Endodermal cell (in vitro differentiated cells): ENCODE measurements at regions not wholly inside any gene's neighbourhood (a gene's known extent, or its start where the extent isn't known, plus 50 kb on each side); places are given as distances from the start of the nearest gene placed in this dataset.
A peak's percentile ranks its signal among the peaks of the same experiment; 100 is the strongest.

Source experiments
- DNase-seq: peaks from one replicate; pipeline ENCODE4 v3.0.0-alpha.2; 2017
- H3K27ac ChIP-seq: 2 replicates; pipeline ENCODE4 v1.5.1; 2013; ENCODE audit warnings: mild to moderate bottlenecking, low read depth, low read length, moderate library complexity
- H3K27me3 ChIP-seq: 2 replicates; pipeline ENCODE4 v1.6.1; 2013; ENCODE audit warnings: mild to moderate bottlenecking, low read length, moderate library complexity; ENCODE audit not compliant: insufficient read depth, control insufficient read depth, poor library complexity, severe bottlenecking
- H3K36me3 ChIP-seq: 2 replicates; pipeline ENCODE4 v1.7.0; 2013; ENCODE audit warnings: mild to moderate bottlenecking, low read length, moderate library complexity; ENCODE audit not compliant: control insufficient read depth, insufficient read depth
- H3K4me1 ChIP-seq: one replicate; pipeline ENCODE4 v1.7.0; 2013; ENCODE audit warnings: low read length; ENCODE audit not compliant: control insufficient read depth, insufficient read depth
- H3K4me3 ChIP-seq: 2 replicates; pipeline ENCODE4 v1.5.1; 2013; ENCODE audit warnings: mild to moderate bottlenecking, low read length, moderate library complexity
- H3K9ac ChIP-seq: 2 replicates; pipeline ENCODE4 v1.6.1; 2013; ENCODE audit warnings: mild to moderate bottlenecking, low read length, moderate library complexity; ENCODE audit not compliant: poor library complexity, severe bottlenecking; ENCODE audit errors: extremely low read depth
- H3K9me3 ChIP-seq: 2 replicates; pipeline ENCODE4 v1.6.1; 2013; ENCODE audit warnings: mild to moderate bottlenecking, low read length, moderate library complexity; ENCODE audit not compliant: control insufficient read depth
- H3K27ac Mint-ChIP-seq: 2 replicates; pipeline ENCODE4 v1.8.0; 2020; ENCODE audit warnings: mixed read lengths
- H3K27me3 Mint-ChIP-seq: 2 replicates; pipeline ENCODE4 v1.8.0; 2021; ENCODE audit warnings: mild to moderate bottlenecking, mixed read lengths; ENCODE audit not compliant: insufficient read depth
- H3K36me3 Mint-ChIP-seq: 2 replicates; pipeline ENCODE4 v1.8.0; 2020; ENCODE audit warnings: low read depth, mixed read lengths
- H3K4me1 Mint-ChIP-seq: 2 replicates; pipeline ENCODE4 v1.8.0; 2020; ENCODE audit warnings: mixed read lengths
- H3K4me3 Mint-ChIP-seq: 2 replicates; pipeline ENCODE4 v1.8.0; 2020; ENCODE audit warnings: mild to moderate bottlenecking, moderate library complexity, mixed read lengths
- H3K9me3 Mint-ChIP-seq: 2 replicates; pipeline ENCODE4 v1.8.0; 2020; ENCODE audit warnings: mild to moderate bottlenecking, mixed read lengths
- WGBS, 2 experiments: methylation state at CpG; one replicate each; pipeline versions ENCODE4 v1.1.5 to v1.1.7; 2013; ENCODE audit warnings: missing lambda C conversion rate in 2 of 2, mixed read lengths in 1 of 2; ENCODE audit not compliant: insufficient coverage in 1 of 2, insufficient read length in 1 of 2; 5-methylcytosine and 5-hydroxymethylcytosine counted together
- TF ChIP-seq, protein P1 (sequence below): fragments of 200-600 bp; sonication (generic); conservative IDR thresholded peaks from 2 replicates; pipeline ENCODE4 v1.5.0; 2021; ENCODE audit warnings: antibody characterized with exemption, mild to moderate bottlenecking

DNA sequence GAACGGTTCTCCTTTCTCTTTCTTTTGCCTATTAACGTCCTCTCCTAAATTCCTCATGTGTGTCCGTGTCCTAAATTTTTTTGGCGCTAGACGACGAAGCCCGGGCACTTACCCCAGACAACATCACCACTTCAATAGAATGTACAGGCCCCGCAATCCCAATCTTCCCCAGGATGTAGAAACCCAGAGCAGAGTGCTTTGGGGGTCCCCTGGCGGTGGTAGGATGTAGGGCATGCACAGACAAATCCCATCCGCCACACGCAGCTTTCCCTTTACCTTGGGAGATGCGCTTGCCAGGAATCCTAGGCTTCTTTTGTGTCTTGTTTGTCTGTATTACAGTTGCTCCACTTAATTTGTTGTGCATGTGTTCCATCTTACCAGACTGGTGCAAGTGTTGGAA lies 417.3 kb upstream of the ARID1B start:
- Histone ChIP-seq H3K36me3 (no peaks in the 10 kb centered on the region), H3K9ac (no peak overlapping the region), H3K27ac (no peak overlapping the region), H3K27me3 (no peaks in the 10 kb centered on the region), H3K4me1 (no peaks in the 10 kb centered on the region), H3K9me3 (peaks cover 8% of the 10 kb centered on the region), H3K4me3 (no peak overlapping the region)
- H3K36me3 Mint-ChIP-seq: no peaks in the 10 kb centered on the region
- TF ChIP-seq, protein P1, sequence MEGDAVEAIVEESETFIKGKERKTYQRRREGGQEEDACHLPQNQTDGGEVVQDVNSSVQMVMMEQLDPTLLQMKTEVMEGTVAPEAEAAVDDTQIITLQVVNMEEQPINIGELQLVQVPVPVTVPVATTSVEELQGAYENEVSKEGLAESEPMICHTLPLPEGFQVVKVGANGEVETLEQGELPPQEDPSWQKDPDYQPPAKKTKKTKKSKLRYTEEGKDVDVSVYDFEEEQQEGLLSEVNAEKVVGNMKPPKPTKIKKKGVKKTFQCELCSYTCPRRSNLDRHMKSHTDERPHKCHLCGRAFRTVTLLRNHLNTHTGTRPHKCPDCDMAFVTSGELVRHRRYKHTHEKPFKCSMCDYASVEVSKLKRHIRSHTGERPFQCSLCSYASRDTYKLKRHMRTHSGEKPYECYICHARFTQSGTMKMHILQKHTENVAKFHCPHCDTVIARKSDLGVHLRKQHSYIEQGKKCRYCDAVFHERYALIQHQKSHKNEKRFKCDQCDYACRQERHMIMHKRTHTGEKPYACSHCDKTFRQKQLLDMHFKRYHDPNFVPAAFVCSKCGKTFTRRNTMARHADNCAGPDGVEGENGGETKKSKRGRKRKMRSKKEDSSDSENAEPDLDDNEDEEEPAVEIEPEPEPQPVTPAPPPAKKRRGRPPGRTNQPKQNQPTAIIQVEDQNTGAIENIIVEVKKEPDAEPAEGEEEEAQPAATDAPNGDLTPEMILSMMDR: peak; percentile 69
- H3K27me3 Mint-ChIP-seq: no peaks in the 10 kb centered on the region
- 71 to 93% methylated on average over 1 to 12 of the region's 12 CpGs for WGBS, 2 experiments
- DNase-seq: peak; percentile 90
- H3K4me1 Mint-ChIP-seq: no peaks in the 10 kb centered on the region
- no peak overlapping the region for H3K4me3 Mint-ChIP-seq
- no peak overlapping the region for H3K27ac Mint-ChIP-seq
- peaks cover 17% of the 10 kb centered on the region for H3K9me3 Mint-ChIP-seq

DNA sequence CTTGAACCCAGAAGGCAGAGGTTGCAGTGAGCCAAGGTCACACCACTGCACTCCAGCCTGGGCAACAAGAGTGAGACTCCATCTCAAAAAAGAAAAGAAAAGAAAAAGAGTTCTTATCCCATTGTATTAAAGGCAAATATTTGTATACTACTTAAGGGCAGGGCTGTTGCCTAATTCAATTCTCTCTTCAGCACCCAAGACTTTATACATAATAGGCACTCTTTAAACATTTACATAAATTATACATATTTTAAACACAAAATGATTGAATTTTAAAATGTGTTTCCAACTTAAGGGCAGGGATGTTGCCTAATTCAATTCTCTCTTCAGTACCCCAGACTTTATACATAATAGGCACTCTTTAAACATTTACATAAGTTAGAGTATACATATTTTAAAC lies 424.3 kb upstream of the ARID1B start:
- Histone ChIP-seq H3K4me1 (no peaks in the 10 kb centered on the region), H3K9me3 (no peaks in the 10 kb centered on the region), H3K27me3 (no peaks in the 10 kb centered on the region), H3K4me3 (no peak overlapping the region), H3K9ac (no peak overlapping the region), H3K27ac (no peak overlapping the region), H3K36me3 (no peaks in the 10 kb centered on the region)
- H3K27ac Mint-ChIP-seq: no peak overlapping the region
- H3K4me3 Mint-ChIP-seq: no peak overlapping the region
- no peaks in the 10 kb centered on the region for H3K27me3 Mint-ChIP-seq
- TF ChIP-seq, protein P1: no peak
- no peaks in the 10 kb centered on the region for H3K36me3 Mint-ChIP-seq
- DNase-seq: no peak
- no peaks in the 10 kb centered on the region for H3K4me1 Mint-ChIP-seq
- peaks cover 5% of the 10 kb centered on the region for H3K9me3 Mint-ChIP-seq

DNA sequence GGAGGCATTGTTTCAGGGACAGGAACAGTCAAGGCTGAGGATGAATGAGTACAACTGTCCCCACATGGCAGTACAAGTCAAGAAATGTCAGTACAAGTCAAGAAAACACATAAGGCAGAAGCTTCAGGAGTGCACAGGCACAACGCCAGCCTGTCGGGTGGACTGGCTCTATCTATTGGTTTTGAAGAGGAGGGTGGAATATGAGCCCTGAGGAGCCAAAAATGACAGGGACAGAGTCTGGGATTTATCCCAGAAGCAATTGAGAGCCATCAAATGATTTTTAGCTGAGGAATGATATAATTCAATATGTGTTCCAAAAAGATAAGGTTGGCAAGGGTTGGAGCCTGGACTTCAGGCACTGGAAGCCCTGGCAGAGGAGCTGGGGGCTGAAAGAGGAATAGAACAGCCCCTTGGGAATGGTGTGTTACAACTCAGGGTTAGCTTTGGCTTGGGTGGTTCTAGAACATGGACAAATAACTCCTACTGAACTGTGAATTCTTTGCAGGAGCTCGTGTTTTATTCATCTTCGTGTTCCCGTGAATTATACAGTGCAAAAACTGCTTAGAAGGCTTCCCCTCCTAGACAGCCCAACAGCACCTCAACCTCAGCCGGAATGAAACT lies 425.7 kb upstream of the ARID1B start:
- no peaks in the 10 kb centered on the region for H3K9me3 ChIP-seq
- 88 to 94% methylated on average over 6 of the region's 6 CpGs for WGBS, 2 experiments
- Mint-ChIP-seq H3K9me3 (peaks cover 5% of the 10 kb centered on the region), H3K27ac (no peak overlapping the region), H3K4me1 (no peaks in the 10 kb centered on the region), H3K27me3 (no peaks in the 10 kb centered on the region), H3K4me3 (no peak overlapping the region), H3K36me3 (no peaks in the 10 kb centered on the region)
- H3K4me1 ChIP-seq: no peaks in the 10 kb centered on the region
- TF ChIP-seq, protein P1: no peak
- H3K27me3 ChIP-seq: no peaks in the 10 kb centered on the region
- H3K36me3 ChIP-seq: no peaks in the 10 kb centered on the region
- no peak for DNase-seq
- H3K27ac ChIP-seq: no peak overlapping the region
- H3K9ac ChIP-seq: no peak overlapping the region
- no peak overlapping the region for H3K4me3 ChIP-seq
